Gastroesophageal sphincter (tissue), 3 donors: ENCODE measurements at regions not wholly inside any gene's neighbourhood (a gene's known extent, or its start where the extent isn't known, plus 50 kb on each side); places are given as distances from the start of the nearest gene placed in this dataset.

Source experiments
- CTCF ChIP-seq, 4 experiments: fragments of 200-600 bp in 2 of 4; fragments of 450-650 bp in 2 of 4; sonication (generic) in 1 of 4; IDR thresholded peaks; one replicate each; pipeline ENCODE4 v1.5.1; 2017 to 2019; ENCODE audit warnings: antibody characterized with exemption in 4 of 4, mild to moderate bottlenecking in 2 of 4, moderate library complexity in 2 of 4
- EP300 ChIP-seq: sonication (generic); formaldehyde crosslinking; IDR thresholded peaks from one replicate; pipeline ENCODE4 v1.6.1; 2017; ENCODE audit warnings: antibody characterized with exemption, mild to moderate bottlenecking
- POLR2A ChIP-seq, 2 donors: fragments of 450-650 bp; IDR thresholded peaks; one replicate each; pipeline ENCODE4 v1.6.1; 2017; ENCODE audit warnings: antibody characterized with exemption in 2 of 2, mild to moderate bottlenecking in 2 of 2, moderate library complexity in 1 of 2

DNA sequence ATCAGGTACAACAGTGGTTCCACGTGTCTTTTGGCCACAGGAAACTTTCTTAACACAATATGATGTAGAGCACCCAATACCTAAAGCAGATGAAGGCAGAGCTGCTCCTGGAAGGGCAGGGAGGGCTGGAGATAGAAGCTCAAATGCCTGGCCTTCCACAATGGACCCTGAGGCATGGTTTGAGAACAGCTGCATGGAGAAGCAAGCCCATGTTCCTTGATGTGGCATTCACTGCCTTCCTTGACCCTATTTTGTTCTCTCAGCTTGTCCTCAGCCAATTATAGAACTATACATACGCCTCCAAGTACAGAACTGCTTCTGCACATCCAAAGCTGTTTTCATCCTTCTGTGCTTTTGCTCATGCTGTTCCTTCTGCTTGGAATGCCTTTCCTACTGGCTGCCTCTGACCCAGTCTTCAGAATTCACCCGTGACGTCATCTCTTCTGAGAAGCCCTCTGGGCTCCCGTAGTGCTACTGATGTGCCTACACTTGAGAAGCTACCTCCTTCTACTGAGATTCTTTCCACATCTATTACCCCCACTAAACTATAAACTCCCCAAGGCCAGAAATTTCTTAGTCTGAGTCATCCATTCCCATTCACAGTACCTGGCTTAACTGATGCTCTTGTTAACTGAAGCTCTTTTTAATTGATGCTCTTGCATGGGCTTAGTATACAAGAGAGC, 69.9 kb downstream of the CHRNA1 start:
- TF ChIP-seq CTCF (IDR thresholded peaks at IDR 0.05) (no peak), EP300 (no peak), POLR2A (IDR thresholded peaks at IDR 0.05) (no peak)
